ENCODE measurements at regions not wholly inside any gene's neighbourhood (a gene's known extent, or its start where the extent isn't known, plus 50 kb on each side); places are given as distances from the start of the nearest gene placed in this dataset.
A peak's percentile ranks its signal among the peaks of the same experiment; 100 is the strongest.

DNA sequence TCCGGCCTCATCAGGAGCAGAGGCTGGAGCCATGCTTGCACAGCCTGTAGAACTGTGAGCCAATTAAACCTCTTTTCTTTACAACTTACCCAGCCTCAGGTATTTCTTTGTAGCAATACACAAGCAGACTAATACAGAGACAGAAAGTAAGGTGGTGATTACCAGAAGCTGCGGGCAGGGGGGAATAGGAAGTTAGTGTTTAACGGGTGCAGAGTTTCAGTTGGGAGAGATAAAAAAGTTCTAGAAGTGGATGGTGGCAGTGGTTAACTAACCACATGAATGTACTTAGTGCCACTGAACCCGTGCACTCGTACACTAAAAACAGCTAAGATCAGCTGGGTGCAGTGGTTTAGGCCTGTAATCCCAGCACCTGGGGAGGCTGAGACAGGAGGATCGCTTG, 80.4 kb upstream of the TARDBP start:
- no peak overlapping the region for H3K27ac ChIP-seq (ENCODE audit: control insufficient read depth, insufficient read depth)
- H3K4me1 ChIP-seq (ENCODE audit: control insufficient read depth, insufficient read depth, low read length), result no peaks in the 10 kb centered on the region
- H3K27me3 ChIP-seq (replicated peaks in 1 of 2; ENCODE audit: control insufficient read depth in 2 of 2, insufficient read depth in 2 of 2, low read length in 1 of 2), result no peaks in the 10 kb centered on the region
- BruUV-seq (replicated peaks), result no TSS peak
- peaks cover 7% of the 10 kb centered on the region; the same call in 1 of the 3 replicates for H3K9me3 ChIP-seq (replicated peaks; ENCODE audit: control insufficient read depth, insufficient read depth, low read length)
- H2AFZ ChIP-seq (ENCODE audit: control insufficient read depth, low read depth, low read length), result no peak overlapping the region
- no peak overlapping the region for H3K4me2 ChIP-seq (ENCODE audit: control insufficient read depth, insufficient read depth)
- FAIRE-seq (no peak), DNase-seq (ENCODE audit: low read depth, low spot score) (peak; percentile 40), ATAC-seq (peak; percentile 87)
- in situ Hi-C loops (cut with MboI) (no loop called here), intact Hi-C loops (cut with micrococcal nuclease; ENCODE audit: unreplicated experiment) (no loop called here)
- ChIA-PET POLR2A (no interaction called here), RAD21 (ENCODE audit: unreplicated experiment) (no interaction called here), CTCF (interaction anchor here (0.7 kb wide), 1 partner anchor 37 kb away, joined by 3 read pairs; no protein-coding TSS in a partner anchor), SMC1A (ENCODE audit: uncharacterized antibody, unreplicated experiment) (no interaction called here)
- H3K36me3 ChIP-seq (ENCODE audit: control insufficient read depth in 2 of 2, insufficient read depth in 2 of 2, low read length in 1 of 2), result no peaks in the 10 kb centered on the region
- H4K20me1 ChIP-seq (ENCODE audit: control insufficient read depth, insufficient read depth), result no peaks in the 10 kb centered on the region
- H3K79me2 ChIP-seq (ENCODE audit: control insufficient read depth, insufficient read depth, low read length), result no peaks in the 10 kb centered on the region
- TF ChIP-seq, protein P1, sequence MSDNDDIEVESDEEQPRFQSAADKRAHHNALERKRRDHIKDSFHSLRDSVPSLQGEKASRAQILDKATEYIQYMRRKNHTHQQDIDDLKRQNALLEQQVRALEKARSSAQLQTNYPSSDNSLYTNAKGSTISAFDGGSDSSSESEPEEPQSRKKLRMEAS (IDR thresholded peaks at IDR 0.05; ENCODE audit: low read depth, low read length), result no peak
- TF ChIP-seq IKZF2 (IDR thresholded peaks at IDR 0.05), result peak; percentile 34 to 41; a peak in 2 of 4 replicates
- no peak for TF ChIP-seq GATAD2B (conservative IDR thresholded peaks at IDR 0.05; ENCODE audit: low read depth)
- peak; percentile 23 to 72; a peak in 2 of 4 replicates for TF ChIP-seq BHLHE40 (IDR thresholded peaks at IDR 0.05; ENCODE audit: borderline replicate concordance in 1 of 2, low read depth in 2 of 2, low read length in 1 of 2)
- peak; percentile 18; the same call in 1 of the 2 replicates for TF ChIP-seq JUNB (IDR thresholded peaks at IDR 0.05)
- TF ChIP-seq RUNX3 (IDR thresholded peaks at IDR 0.05; ENCODE audit: low read length), result peak; percentile 83
- no peak overlapping the region for H3K4me3 ChIP-seq
- H3K9ac ChIP-seq (ENCODE audit: control insufficient read depth, insufficient read depth, low read length), result no peak overlapping the region
- WGBS (ENCODE audit: insufficient coverage, insufficient replicate concordance, low lambda C conversion rate, missing lambda C conversion rate), result 2% methylated on average over 6 of the region's 6 CpGs

DNA sequence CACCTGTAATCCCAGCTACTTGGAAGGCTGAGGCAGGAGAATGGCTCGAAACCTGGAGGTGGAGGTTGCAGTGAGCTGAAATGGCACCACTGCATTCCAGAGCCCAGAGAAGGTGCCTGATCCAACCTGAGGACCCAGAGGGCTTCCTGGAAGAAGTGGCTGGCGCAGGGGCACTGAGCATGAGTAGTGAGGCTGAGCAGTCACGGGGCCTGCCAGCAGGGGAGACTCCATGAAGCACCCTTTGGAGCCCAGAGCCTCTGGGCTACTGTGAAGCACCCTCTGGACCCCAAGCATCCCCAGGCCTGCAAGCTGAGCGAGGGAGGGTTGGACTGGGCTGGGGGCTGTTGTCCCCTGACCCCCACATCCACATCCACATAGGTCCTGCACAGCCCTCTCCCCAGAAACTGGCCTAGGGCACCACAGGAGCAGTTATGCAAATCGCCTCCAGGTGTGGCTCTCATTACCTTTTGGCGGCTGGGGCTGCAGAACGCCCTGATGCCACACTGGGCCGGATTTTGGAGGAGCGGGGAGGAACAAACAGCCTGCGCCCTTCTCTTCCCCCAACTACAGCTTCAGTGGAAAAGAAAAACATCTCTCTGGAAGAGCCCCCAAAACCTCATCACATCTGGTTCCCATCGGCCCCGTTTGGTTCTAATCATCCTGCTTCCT, 78.2 kb upstream of the TARDBP start:
- peaks cover 4 to 5% of the 10 kb centered on the region in 2 experiments; a peak in 3 of 4 replicates for H3K27me3 ChIP-seq (replicated peaks in 1 of 2; ENCODE audit: control insufficient read depth in 2 of 2, insufficient read depth in 2 of 2, low read length in 1 of 2)
- H3K36me3 ChIP-seq (ENCODE audit: control insufficient read depth in 2 of 2, insufficient read depth in 2 of 2, low read length in 1 of 2), result no peaks in the 10 kb centered on the region
- no peaks in the 10 kb centered on the region for H3K79me2 ChIP-seq (ENCODE audit: control insufficient read depth, insufficient read depth, low read length)
- peaks cover 2% of the 10 kb centered on the region; the same call in 1 of the 3 replicates for H3K9me3 ChIP-seq (replicated peaks; ENCODE audit: control insufficient read depth, insufficient read depth, low read length)
- no peak overlapping the region for H3K4me3 ChIP-seq
- SMC1A ChIA-PET (ENCODE audit: uncharacterized antibody, unreplicated experiment), result no interaction called here
- H2AFZ ChIP-seq (ENCODE audit: control insufficient read depth, low read depth, low read length), result no peak overlapping the region
- no TSS peak for BruUV-seq (replicated peaks)
- in situ Hi-C loops (cut with MboI) (no loop called here), intact Hi-C loops (cut with micrococcal nuclease; ENCODE audit: unreplicated experiment) (no loop called here)
- RAD21 ChIA-PET (ENCODE audit: unreplicated experiment), result no interaction called here
- CTCF ChIA-PET, result no interaction called here
- FAIRE-seq (no peak), ATAC-seq (no peak), DNase-seq (ENCODE audit: low read depth, low spot score) (no peak)
- H3K4me2 ChIP-seq (ENCODE audit: control insufficient read depth, insufficient read depth), result no peak overlapping the region
- H3K9ac ChIP-seq (ENCODE audit: control insufficient read depth, insufficient read depth, low read length), result no peak overlapping the region
- POLR2A ChIA-PET, result no interaction called here
- H4K20me1 ChIP-seq (ENCODE audit: control insufficient read depth, insufficient read depth), result no peaks in the 10 kb centered on the region
- TF ChIP-seq, protein P2, sequence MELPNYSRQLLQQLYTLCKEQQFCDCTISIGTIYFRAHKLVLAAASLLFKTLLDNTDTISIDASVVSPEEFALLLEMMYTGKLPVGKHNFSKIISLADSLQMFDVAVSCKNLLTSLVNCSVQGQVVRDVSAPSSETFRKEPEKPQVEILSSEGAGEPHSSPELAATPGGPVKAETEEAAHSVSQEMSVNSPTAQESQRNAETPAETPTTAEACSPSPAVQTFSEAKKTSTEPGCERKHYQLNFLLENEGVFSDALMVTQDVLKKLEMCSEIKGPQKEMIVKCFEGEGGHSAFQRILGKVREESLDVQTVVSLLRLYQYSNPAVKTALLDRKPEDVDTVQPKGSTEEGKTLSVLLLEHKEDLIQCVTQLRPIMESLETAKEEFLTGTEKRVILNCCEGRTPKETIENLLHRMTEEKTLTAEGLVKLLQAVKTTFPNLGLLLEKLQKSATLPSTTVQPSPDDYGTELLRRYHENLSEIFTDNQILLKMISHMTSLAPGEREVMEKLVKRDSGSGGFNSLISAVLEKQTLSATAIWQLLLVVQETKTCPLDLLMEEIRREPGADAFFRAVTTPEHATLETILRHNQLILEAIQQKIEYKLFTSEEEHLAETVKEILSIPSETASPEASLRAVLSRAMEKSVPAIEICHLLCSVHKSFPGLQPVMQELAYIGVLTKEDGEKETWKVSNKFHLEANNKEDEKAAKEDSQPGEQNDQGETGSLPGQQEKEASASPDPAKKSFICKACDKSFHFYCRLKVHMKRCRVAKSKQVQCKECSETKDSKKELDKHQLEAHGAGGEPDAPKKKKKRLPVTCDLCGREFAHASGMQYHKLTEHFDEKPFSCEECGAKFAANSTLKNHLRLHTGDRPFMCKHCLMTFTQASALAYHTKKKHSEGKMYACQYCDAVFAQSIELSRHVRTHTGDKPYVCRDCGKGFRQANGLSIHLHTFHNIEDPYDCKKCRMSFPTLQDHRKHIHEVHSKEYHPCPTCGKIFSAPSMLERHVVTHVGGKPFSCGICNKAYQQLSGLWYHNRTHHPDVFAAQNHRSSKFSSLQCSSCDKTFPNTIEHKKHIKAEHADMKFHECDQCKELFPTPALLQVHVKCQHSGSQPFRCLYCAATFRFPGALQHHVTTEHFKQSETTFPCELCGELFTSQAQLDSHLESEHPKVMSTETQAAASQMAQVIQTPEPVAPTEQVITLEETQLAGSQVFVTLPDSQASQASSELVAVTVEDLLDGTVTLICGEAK (IDR thresholded peaks at IDR 0.05; ENCODE audit: borderline replicate concordance), result no peak
- TF ChIP-seq IKZF1 (conservative IDR thresholded peaks at IDR 0.05) (no peak), NFIC (IDR thresholded peaks at IDR 0.05; ENCODE audit: low read depth, low read length) (no peak), MYB (IDR thresholded peaks at IDR 0.05; ENCODE audit: borderline replicate concordance, low read depth, low read length) (no peak), YBX1 (IDR thresholded peaks at IDR 0.05) (no peak)
- WGBS (ENCODE audit: insufficient coverage, insufficient replicate concordance, low lambda C conversion rate, missing lambda C conversion rate), result 49% methylated on average over 12 of the region's 12 CpGs
- no peak overlapping the region for H3K27ac ChIP-seq (ENCODE audit: control insufficient read depth, insufficient read depth)
- peaks cover 2% of the 10 kb centered on the region for H3K4me1 ChIP-seq (ENCODE audit: control insufficient read depth, insufficient read depth, low read length)

Measured in GM12878 (cell line).